SK-N-SH (cell line): ENCODE measurements at regions not wholly inside any gene's neighbourhood (a gene's known extent, or its start where the extent isn't known, plus 50 kb on each side); places are given as distances from the start of the nearest gene placed in this dataset.

Source experiments
- CHD2 ChIP-seq: fragments of 150-350 bp; IDR thresholded peaks from 2 replicates; pipeline ENCODE4 v1.6.1; 2018; ENCODE audit warnings: low read length; ENCODE audit not compliant: partially characterized antibody
- CTCF ChIP-seq: fragments of 200-600 bp; sonication (generic); IDR thresholded peaks from 2 replicates; pipeline ENCODE4 v1.6.1; 2017; ENCODE audit warnings: antibody characterized with exemption, mild to moderate bottlenecking, moderate library complexity
- EP300 ChIP-seq, 2 experiments: IDR thresholded peaks; 2 replicates each; pipeline versions ENCODE4 v1.4.0 to v1.6.1; 2012; ENCODE audit warnings: borderline replicate concordance in 1 of 2, low read depth in 1 of 2, low read length in 1 of 2
- FOXM1 ChIP-seq: IDR thresholded peaks from 2 replicates; pipeline ENCODE4 v1.4.0; 2012; ENCODE audit warnings: low read depth, mild to moderate bottlenecking
- GABPA ChIP-seq: IDR thresholded peaks from 2 replicates; pipeline ENCODE4 v1.4.0; 2012; ENCODE audit warnings: low read depth, mild to moderate bottlenecking
- MXI1 ChIP-seq: IDR thresholded peaks from 2 replicates; pipeline ENCODE4 v1.6.1; 2012; ENCODE audit warnings: mild to moderate bottlenecking, low read depth, low read length, improper control_type of control experiment
- POLR2AphosphoS5 ChIP-seq: IDR thresholded peaks from 2 replicates; pipeline ENCODE4 v1.6.1; 2012; ENCODE audit warnings: low read depth, low read length
- RAD21 ChIP-seq: IDR thresholded peaks from 2 replicates; pipeline ENCODE4 v1.6.1; 2012; ENCODE audit warnings: mild to moderate bottlenecking, low read length
- RFX5 ChIP-seq: IDR thresholded peaks from 2 replicates; pipeline ENCODE4 v1.6.1; 2012; ENCODE audit warnings: mild to moderate bottlenecking, improper control_type of control experiment, low read length
- SIN3A ChIP-seq: IDR thresholded peaks from 2 replicates; pipeline ENCODE4 v1.6.1; 2012; ENCODE audit warnings: low read depth, mild to moderate bottlenecking, low read length, moderate library complexity, borderline replicate concordance
- TAF1 ChIP-seq: IDR thresholded peaks from 2 replicates; pipeline ENCODE4 v1.6.1; 2012; ENCODE audit warnings: low read depth, mild to moderate bottlenecking, low read length, moderate library complexity, borderline replicate concordance
- TCF12 ChIP-seq: IDR thresholded peaks from 2 replicates; pipeline ENCODE4 v1.4.0; 2012
- USF1 ChIP-seq: IDR thresholded peaks from 2 replicates; pipeline ENCODE4 v1.4.0; 2012; ENCODE audit warnings: low read depth, borderline replicate concordance
- ZBTB33 ChIP-seq: IDR thresholded peaks from 2 replicates; pipeline ENCODE4 v1.4.0; 2012; ENCODE audit warnings: low read depth, borderline replicate concordance

GRCh38 chr6:109894181-109894580, 83.9 kb upstream of the GPR6 start:
- TF ChIP-seq POLR2AphosphoS5: no peak
- TF ChIP-seq CTCF: no peak
- no peak for TF ChIP-seq RAD21
- no peak for TF ChIP-seq GABPA
- no peak for TF ChIP-seq FOXM1
- no peak for TF ChIP-seq MXI1
- no peak for TF ChIP-seq ZBTB33
- no peak for TF ChIP-seq TAF1
- no peak for TF ChIP-seq USF1
- no peak for TF ChIP-seq EP300 (IDR thresholded peaks at IDR 0.05; ENCODE audit: borderline replicate concordance in 1 of 2, low read depth in 1 of 2, low read length in 1 of 2)
- no peak for TF ChIP-seq CHD2
- TF ChIP-seq SIN3A: no peak
- TF ChIP-seq RFX5: no peak
- TF ChIP-seq TCF12: no peak
